Spleen (tissue), 11 donors: ENCODE measurements at regions not wholly inside any gene's neighbourhood (a gene's known extent, or its start where the extent isn't known, plus 50 kb on each side); places are given as distances from the start of the nearest gene placed in this dataset.
"Not testable (repeated sequence)": the region's sequence is repeated elsewhere in the genome, so short reads cannot be mapped to it uniquely, and the experiment has no call there.

Experiments
- DNase-seq: peaks from one replicate; pipeline ENCODE4 v3.0.0-alpha.2; 2020
- H3K27ac ChIP-seq, 8 donors: fragments of 200-600 bp; sonication (generic) in 7 of 8; 1 replicate in 4 of 8; 2 replicates in 4 of 8; pipeline versions ENCODE4 v1.5.0 to v1.8.0; 2016 to 2021; ENCODE audit warnings: inconsistent platforms in 4 of 8, mild to moderate bottlenecking in 4 of 8, moderate library complexity in 1 of 8
- H3K27me3 ChIP-seq, 7 donors: fragments of 200-600 bp; sonication (generic) in 6 of 7; replicated peaks in 1 of 7; 1 replicate in 4 of 7; 2 replicates in 3 of 7; pipeline versions ENCODE4 v1.5.0 to v1.8.0; 2016 to 2021; ENCODE audit warnings: inconsistent platforms in 3 of 7, mild to moderate bottlenecking in 1 of 7
- H3K36me3 ChIP-seq, 6 donors: fragments of 200-600 bp; sonication (generic) in 5 of 6; 1 replicate in 4 of 6; 2 replicates in 2 of 6; pipeline versions ENCODE4 v1.5.0 to v1.8.0; 2016 to 2021; ENCODE audit warnings: inconsistent platforms in 2 of 6
- H3K4me1 ChIP-seq, 6 donors: fragments of 200-600 bp; sonication (generic) in 5 of 6; 1 replicate in 3 of 6; 2 replicates in 3 of 6; pipeline versions ENCODE4 v1.5.0 to v1.8.0; 2016 to 2021; ENCODE audit warnings: inconsistent platforms in 3 of 6
- H3K4me3 ChIP-seq, 8 donors: fragments of 200-600 bp; sonication (generic) in 7 of 8; 1 replicate in 4 of 8; 2 replicates in 4 of 8; pipeline versions ENCODE4 v1.5.0 to v1.8.0; 2016 to 2021; ENCODE audit warnings: inconsistent platforms in 4 of 8, mild to moderate bottlenecking in 4 of 8, moderate library complexity in 2 of 8
- H3K9me3 ChIP-seq, 8 donors: fragments of 200-600 bp; sonication (generic) in 7 of 8; 1 replicate in 4 of 8; 2 replicates in 4 of 8; pipeline versions ENCODE4 v1.5.0 to v1.8.0; 2016 to 2021; ENCODE audit warnings: inconsistent platforms in 4 of 8
- POLR2A ChIP-seq, 3 donors: fragments of 450-650 bp; IDR thresholded peaks; one replicate each; pipeline ENCODE4 v1.5.1; 2017; ENCODE audit warnings: antibody characterized with exemption in 3 of 3, mild to moderate bottlenecking in 1 of 3
- POLR2AphosphoS5 ChIP-seq, 3 donors: sonication (generic); formaldehyde crosslinking; IDR thresholded peaks; one replicate each; pipeline ENCODE4 v1.5.1; 2017; ENCODE audit warnings: antibody characterized with exemption in 3 of 3
- WGBS, 5 donors: extraction: QIAGEN DNeasy Blood & Tissue Kit in 3 of 5; methylation state at CpG; one replicate each; pipeline versions ENCODE4 v1.1.5 to v1.1.7; 2013 to 2018; 5-methylcytosine and 5-hydroxymethylcytosine counted together
- intact Hi-C: fragments of 100-400 bp; cut with DNase I; formaldehyde crosslinking; loops from one replicate; pipeline ENCODE4 v1.15.0; 2023; ENCODE audit warnings: low total_unique reads
- TF ChIP-seq, protein P1 (sequence below), 11 experiments: fragments of 200-600 bp in 7 of 11; fragments of 450-650 bp in 4 of 11; sonication (generic) in 4 of 11; IDR thresholded peaks in 8 of 11; conservative IDR thresholded peaks in 3 of 11; 1 replicate in 7 of 11; 2 replicates in 4 of 11; pipeline versions ENCODE4 v1.4.0 to v1.8.0; 2016 to 2021; ENCODE audit warnings: antibody characterized with exemption in 11 of 11, inconsistent platforms in 4 of 11, mild to moderate bottlenecking in 1 of 11
- donor health status: healthy with polysubstance abuse.
- donor health status: DM: no; HTN: no; CAD: no; lungs with moderate emphysema.
- donor health status: DM: no; HTN: no; CAD: no.
- donor health status: Bipolar disorder and iron deficiency.
- donor health status: healthy.
- donor health status: DM: no; HTN: no; CAD: no.
- donor health status: DM: yes; HTN: yes; CAD: no.

- Histone ChIP-seq H3K27me3 (no peaks in the 10 kb centered on the region), H3K4me3 (no peak overlapping the region), H3K4me1 (no peaks in the 10 kb centered on the region), H3K9me3 (no peaks in the 10 kb centered on the region), H3K27ac (no peak overlapping the region), H3K36me3 (no peaks in the 10 kb centered on the region)
- 83 to 97% (median 88%) methylated on average over 2 of the region's 2 CpGs for WGBS, 5 donors
- intact Hi-C loops = no loop called here
- TF ChIP-seq POLR2AphosphoS5 (IDR thresholded peaks at IDR 0.05) (no peak), POLR2A (IDR thresholded peaks at IDR 0.05) (no peak)
- TF ChIP-seq, protein P1, sequence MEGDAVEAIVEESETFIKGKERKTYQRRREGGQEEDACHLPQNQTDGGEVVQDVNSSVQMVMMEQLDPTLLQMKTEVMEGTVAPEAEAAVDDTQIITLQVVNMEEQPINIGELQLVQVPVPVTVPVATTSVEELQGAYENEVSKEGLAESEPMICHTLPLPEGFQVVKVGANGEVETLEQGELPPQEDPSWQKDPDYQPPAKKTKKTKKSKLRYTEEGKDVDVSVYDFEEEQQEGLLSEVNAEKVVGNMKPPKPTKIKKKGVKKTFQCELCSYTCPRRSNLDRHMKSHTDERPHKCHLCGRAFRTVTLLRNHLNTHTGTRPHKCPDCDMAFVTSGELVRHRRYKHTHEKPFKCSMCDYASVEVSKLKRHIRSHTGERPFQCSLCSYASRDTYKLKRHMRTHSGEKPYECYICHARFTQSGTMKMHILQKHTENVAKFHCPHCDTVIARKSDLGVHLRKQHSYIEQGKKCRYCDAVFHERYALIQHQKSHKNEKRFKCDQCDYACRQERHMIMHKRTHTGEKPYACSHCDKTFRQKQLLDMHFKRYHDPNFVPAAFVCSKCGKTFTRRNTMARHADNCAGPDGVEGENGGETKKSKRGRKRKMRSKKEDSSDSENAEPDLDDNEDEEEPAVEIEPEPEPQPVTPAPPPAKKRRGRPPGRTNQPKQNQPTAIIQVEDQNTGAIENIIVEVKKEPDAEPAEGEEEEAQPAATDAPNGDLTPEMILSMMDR (IDR thresholded peaks at IDR 0.05 in 8 of 11, conservative IDR thresholded peaks at IDR 0.05 in 3 of 11) = no peak
- no peak for DNase-seq
These were observed 923.0 kb downstream of the DIPK2A start for GRCh38 chr3:144894576-144894975.

- H3K27me3 ChIP-seq = no peaks in the 10 kb centered on the region
- TF ChIP-seq, protein P1 (IDR thresholded peaks at IDR 0.05 in 8 of 11, conservative IDR thresholded peaks at IDR 0.05 in 3 of 11) = no peak
- no peak for TF ChIP-seq POLR2AphosphoS5 (IDR thresholded peaks at IDR 0.05)
- no peak for TF ChIP-seq POLR2A (IDR thresholded peaks at IDR 0.05)
- H3K4me1 ChIP-seq = no peaks in the 10 kb centered on the region
- no peaks in the 10 kb centered on the region for H3K36me3 ChIP-seq
- no peak overlapping the region for H3K27ac ChIP-seq
- intact Hi-C loops = no loop called here
- H3K9me3 ChIP-seq = peaks cover 0 to 21% (median 16%) of the 10 kb centered on the region in 8 donors
- DNase-seq = no peak
- no peak overlapping the region for H3K4me3 ChIP-seq
These were observed 928.7 kb downstream of the DIPK2A start for GRCh38 chr3:144900366-144900765.

GRCh38 chr3:144907581-144907980, 936.0 kb downstream of the DIPK2A start:
- DNase-seq, H3K4me3 ChIP-seq, H3K27me3 ChIP-seq, H3K4me1 ChIP-seq, intact Hi-C loops, H3K27ac ChIP-seq, H3K36me3 ChIP-seq: not testable (repeated sequence)
- 76 to 86% (median 83%) methylated on average over 3 of the region's 3 CpGs for WGBS, 5 donors
- peaks cover 0 to 44% (median 30%) of the 10 kb centered on the region in 8 donors for H3K9me3 ChIP-seq

- Histone ChIP-seq H3K4me1 (no peaks in the 10 kb centered on the region), H3K27me3 (no peaks in the 10 kb centered on the region), H3K9me3 (peaks cover 0 to 23% (median 12%) of the 10 kb centered on the region in 8 donors), H3K27ac (no peak overlapping the region), H3K4me3 (no peak overlapping the region), H3K36me3 (no peaks in the 10 kb centered on the region)
- no peak for DNase-seq
- intact Hi-C loops = no loop called here
- TF ChIP-seq, protein P1 (IDR thresholded peaks at IDR 0.05 in 8 of 11, conservative IDR thresholded peaks at IDR 0.05 in 3 of 11) = no peak
- no peak for TF ChIP-seq POLR2A (IDR thresholded peaks at IDR 0.05)
- TF ChIP-seq POLR2AphosphoS5 (IDR thresholded peaks at IDR 0.05) = no peak
- WGBS, 5 donors = 86 to 94% (median 89%) methylated on average over 7 of the region's 7 CpGs
These were observed 941.3 kb downstream of the DIPK2A start for GRCh38 chr3:144912968-144913367.

- H3K9me3 ChIP-seq = peaks cover 0 to 10% (median 2%) of the 10 kb centered on the region in 8 donors
- no peak overlapping the region for H3K4me3 ChIP-seq
- H3K27me3 ChIP-seq = no peaks in the 10 kb centered on the region
- H3K4me1 ChIP-seq = no peaks in the 10 kb centered on the region
- WGBS, 5 donors = 79 to 89% (median 87%) methylated on average over 5 of the region's 5 CpGs
- DNase-seq = no peak
- H3K27ac ChIP-seq = no peak overlapping the region
- intact Hi-C loops = no loop called here
- no peaks in the 10 kb centered on the region for H3K36me3 ChIP-seq
- TF ChIP-seq POLR2AphosphoS5 (IDR thresholded peaks at IDR 0.05) (no peak), POLR2A (IDR thresholded peaks at IDR 0.05) (no peak)
- TF ChIP-seq, protein P1 (IDR thresholded peaks at IDR 0.05 in 8 of 11, conservative IDR thresholded peaks at IDR 0.05 in 3 of 11) = no peak
These were observed 943.6 kb downstream of the DIPK2A start for GRCh38 chr3:144915202-144915601.
